Liver (tissue), 3 donors: ENCODE measurements at regions not wholly inside any gene's neighbourhood (a gene's known extent, or its start where the extent isn't known, plus 50 kb on each side); places are given as distances from the start of the nearest gene placed in this dataset.

Experiments
- CTCF ChIP-seq: fragments of 150-350 bp; IDR thresholded peaks from 2 replicates; pipeline ENCODE4 v1.5.1; 2017; ENCODE audit warnings: improper control_type of control experiment, low read depth, low read length; ENCODE audit not compliant: missing input control
- EGR1 ChIP-seq, 2 donors: IDR thresholded peaks; 2 replicates each; pipeline ENCODE4 v1.6.1; 2016 to 2018; ENCODE audit warnings: antibody characterized with exemption in 2 of 2, low read depth in 2 of 2
- HNF4A ChIP-seq, 2 donors: conservative IDR thresholded peaks; 2 replicates each; pipeline ENCODE4 v1.6.1; 2016; ENCODE audit warnings: antibody characterized with exemption in 2 of 2, mild to moderate bottlenecking in 2 of 2
- MAX ChIP-seq: IDR thresholded peaks from 2 replicates; pipeline ENCODE4 v1.6.1; 2016; ENCODE audit warnings: antibody characterized with exemption
- RAD21 ChIP-seq, 2 donors: IDR thresholded peaks; 2 replicates each; pipeline ENCODE4 v1.6.1; 2016; ENCODE audit warnings: antibody characterized with exemption in 2 of 2, mild to moderate bottlenecking in 2 of 2
- TAF1 ChIP-seq: conservative IDR thresholded peaks from 2 replicates; pipeline ENCODE4 v1.6.1; 2016; ENCODE audit warnings: antibody characterized with exemption, mild to moderate bottlenecking
- YY1 ChIP-seq: IDR thresholded peaks from 2 replicates; pipeline ENCODE4 v1.6.1; 2016; ENCODE audit warnings: antibody characterized with exemption, mild to moderate bottlenecking
- ZBTB33 ChIP-seq: IDR thresholded peaks from 2 replicates; pipeline ENCODE4 v1.6.1; 2016; ENCODE audit warnings: antibody characterized with exemption
- TF ChIP-seq, protein P1 (sequence below): IDR thresholded peaks from 2 replicates; pipeline ENCODE4 v1.6.1; 2016; ENCODE audit warnings: antibody characterized with exemption, mild to moderate bottlenecking
- donor health status: healthy.
- donor health status: healthy.

DNA sequence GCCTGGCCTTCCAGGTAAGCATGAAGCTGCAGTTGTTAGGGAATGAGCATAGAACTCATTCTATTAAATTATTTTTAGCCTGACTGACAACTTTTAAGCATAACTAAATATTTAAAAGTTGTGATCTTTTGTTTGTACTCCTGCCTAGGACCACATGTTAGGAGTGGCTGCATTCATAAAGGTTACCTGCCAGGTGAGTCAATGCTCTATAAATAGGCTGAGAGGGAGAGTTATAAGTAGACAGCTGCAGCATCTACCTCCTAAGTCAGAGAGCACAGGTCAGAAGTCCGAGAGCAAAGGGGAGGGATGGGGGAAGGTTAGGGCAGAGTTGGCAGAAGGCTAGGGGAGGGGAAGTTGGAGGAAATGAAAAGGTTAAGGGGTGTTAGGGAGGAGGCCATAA, 292.4 kb upstream of the TLE4 start:
- no peak for TF ChIP-seq CTCF
- TF ChIP-seq ZBTB33, result no peak
- TF ChIP-seq, protein P1, sequence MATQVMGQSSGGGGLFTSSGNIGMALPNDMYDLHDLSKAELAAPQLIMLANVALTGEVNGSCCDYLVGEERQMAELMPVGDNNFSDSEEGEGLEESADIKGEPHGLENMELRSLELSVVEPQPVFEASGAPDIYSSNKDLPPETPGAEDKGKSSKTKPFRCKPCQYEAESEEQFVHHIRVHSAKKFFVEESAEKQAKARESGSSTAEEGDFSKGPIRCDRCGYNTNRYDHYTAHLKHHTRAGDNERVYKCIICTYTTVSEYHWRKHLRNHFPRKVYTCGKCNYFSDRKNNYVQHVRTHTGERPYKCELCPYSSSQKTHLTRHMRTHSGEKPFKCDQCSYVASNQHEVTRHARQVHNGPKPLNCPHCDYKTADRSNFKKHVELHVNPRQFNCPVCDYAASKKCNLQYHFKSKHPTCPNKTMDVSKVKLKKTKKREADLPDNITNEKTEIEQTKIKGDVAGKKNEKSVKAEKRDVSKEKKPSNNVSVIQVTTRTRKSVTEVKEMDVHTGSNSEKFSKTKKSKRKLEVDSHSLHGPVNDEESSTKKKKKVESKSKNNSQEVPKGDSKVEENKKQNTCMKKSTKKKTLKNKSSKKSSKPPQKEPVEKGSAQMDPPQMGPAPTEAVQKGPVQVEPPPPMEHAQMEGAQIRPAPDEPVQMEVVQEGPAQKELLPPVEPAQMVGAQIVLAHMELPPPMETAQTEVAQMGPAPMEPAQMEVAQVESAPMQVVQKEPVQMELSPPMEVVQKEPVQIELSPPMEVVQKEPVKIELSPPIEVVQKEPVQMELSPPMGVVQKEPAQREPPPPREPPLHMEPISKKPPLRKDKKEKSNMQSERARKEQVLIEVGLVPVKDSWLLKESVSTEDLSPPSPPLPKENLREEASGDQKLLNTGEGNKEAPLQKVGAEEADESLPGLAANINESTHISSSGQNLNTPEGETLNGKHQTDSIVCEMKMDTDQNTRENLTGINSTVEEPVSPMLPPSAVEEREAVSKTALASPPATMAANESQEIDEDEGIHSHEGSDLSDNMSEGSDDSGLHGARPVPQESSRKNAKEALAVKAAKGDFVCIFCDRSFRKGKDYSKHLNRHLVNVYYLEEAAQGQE, result no peak
- TF ChIP-seq RAD21 (IDR thresholded peaks at IDR 0.05), result no peak
- no peak for TF ChIP-seq MAX
- TF ChIP-seq YY1, result no peak
- TF ChIP-seq HNF4A (conservative IDR thresholded peaks at IDR 0.05), result no peak
- no peak for TF ChIP-seq EGR1 (IDR thresholded peaks at IDR 0.05; ENCODE audit: low read depth in 2 of 2)
- no peak for TF ChIP-seq TAF1
